PC-3 (cell line): ENCODE measurements at regions not wholly inside any gene's neighbourhood (a gene's known extent, or its start where the extent isn't known, plus 50 kb on each side); places are given as distances from the start of the nearest gene placed in this dataset.

Experiments
- ATAC-seq: fragments of 200-7000 bp; cut with Tn5 transposase; 2 replicates; pipeline ENCODE4 v1.9.1; 2020; ENCODE audit warnings: mild to moderate bottlenecking, moderate library complexity
- BruUV-seq: library from RNA; stranded (reverse); fragments of 400-500 nt; replicated peaks from 2 replicates; lab custom pipeline; 2021; lab: Mats Ljungman, UMichigan
- CTCF ChIA-PET: fragments of 300-600 bp; sonication (Branson Sonifier 250); formaldehyde crosslinking; loops from one replicate; lab custom pipeline; 2022; ENCODE audit warnings: antibody characterized with exemption; lab: Charles Lee
- POLR2A ChIA-PET: fragments of 300-600 bp; sonication (Branson Sonifier 250); formaldehyde crosslinking; loops from one replicate; lab custom pipeline; 2022; ENCODE audit warnings: antibody characterized with exemption; ENCODE audit not compliant: unreplicated experiment; lab: Charles Lee
- DNase-seq: peaks from one replicate; pipeline ENCODE4 v3.0.0-alpha.2; 2015
- H2AFZ ChIP-seq: fragments of 300-600 bp; sonication (generic); 2 replicates; pipeline ENCODE4 v1.6.0; 2016; ENCODE audit warnings: antibody characterized with exemption, low read length
- H3F3A ChIP-seq: fragments of 300-600 bp; sonication (generic); one replicate; pipeline ENCODE4 v1.6.0; 2017; ENCODE audit warnings: antibody characterized with exemption, low read length, control low read depth, mild to moderate bottlenecking; ENCODE audit not compliant: unreplicated experiment
- H3K27ac ChIP-seq: fragments of 300-600 bp; sonication (generic); 2 replicates; pipeline ENCODE4 v1.5.1; 2016; ENCODE audit warnings: mild to moderate bottlenecking, low read length
- H3K27me3 ChIP-seq: fragments of 300-600 bp; sonication (generic); 2 replicates; pipeline ENCODE4 v1.6.1; 2016; ENCODE audit warnings: low read length, mixed read lengths
- H3K36me3 ChIP-seq: fragments of 300-600 bp; sonication (generic); 2 replicates; pipeline ENCODE4 v1.6.1; 2016; ENCODE audit warnings: low read depth, mixed run types, low read length, mixed read lengths
- H3K4me1 ChIP-seq: fragments of 300-600 bp; sonication (generic); 2 replicates; pipeline ENCODE4 v1.5.1; 2016; ENCODE audit warnings: low read length; ENCODE audit not compliant: insufficient read depth
- H3K4me2 ChIP-seq: fragments of 300-600 bp; sonication (generic); 2 replicates; pipeline ENCODE4 v1.6.0; 2016; ENCODE audit warnings: low read length
- H3K4me3 ChIP-seq: fragments of 300-600 bp; sonication (generic); 2 replicates; pipeline ENCODE4 v1.5.1; 2016; ENCODE audit warnings: mild to moderate bottlenecking, low read length, mixed read lengths
- H3K79me2 ChIP-seq: fragments of 300-600 bp; sonication (generic); 2 replicates; pipeline ENCODE4 v1.6.1; 2017; ENCODE audit warnings: low read length, mixed read lengths
- H3K9ac ChIP-seq: fragments of 300-600 bp; sonication (generic); 2 replicates; pipeline ENCODE4 v1.6.0; 2016; ENCODE audit warnings: mild to moderate bottlenecking, low read length
- H3K9me2 ChIP-seq: fragments of 300-600 bp; sonication (generic); replicated peaks from 2 replicates; pipeline ENCODE4 v1.6.1; 2016; ENCODE audit warnings: mixed run types, low read length, mixed read lengths
- H3K9me3 ChIP-seq: fragments of 300-600 bp; sonication (generic); 2 replicates; pipeline ENCODE4 v1.6.1; 2016; ENCODE audit warnings: low read length, mixed read lengths
- H4K20me1 ChIP-seq: fragments of 300-600 bp; sonication (generic); 2 replicates; pipeline ENCODE4 v1.6.1; 2016; ENCODE audit warnings: low read length, mixed read lengths
- CTCF ChIP-seq: fragments of 300-600 bp; sonication (generic); conservative IDR thresholded peaks from 2 replicates; pipeline ENCODE4 v1.5.1; 2017; ENCODE audit warnings: antibody characterized with exemption, low read depth, mild to moderate bottlenecking, low read length
- EZH2 ChIP-seq: fragments of 300-600 bp; sonication (generic); IDR thresholded peaks from one replicate; pipeline ENCODE4 v1.6.1; 2017; ENCODE audit warnings: antibody characterized with exemption, mild to moderate bottlenecking, low read length; ENCODE audit not compliant: unreplicated experiment
- EZH2phosphoT487 ChIP-seq: fragments of 300-600 bp; sonication (generic); IDR thresholded peaks from 2 replicates; pipeline ENCODE4 v1.6.1; 2018; ENCODE audit warnings: mild to moderate bottlenecking, antibody characterized with exemption, low read length, borderline replicate concordance
- intact Hi-C: fragments of 100-400 bp; cut with micrococcal nuclease; formaldehyde crosslinking; loops from 2 replicates; pipeline ENCODE4 v1.9.0; 2023

DNA sequence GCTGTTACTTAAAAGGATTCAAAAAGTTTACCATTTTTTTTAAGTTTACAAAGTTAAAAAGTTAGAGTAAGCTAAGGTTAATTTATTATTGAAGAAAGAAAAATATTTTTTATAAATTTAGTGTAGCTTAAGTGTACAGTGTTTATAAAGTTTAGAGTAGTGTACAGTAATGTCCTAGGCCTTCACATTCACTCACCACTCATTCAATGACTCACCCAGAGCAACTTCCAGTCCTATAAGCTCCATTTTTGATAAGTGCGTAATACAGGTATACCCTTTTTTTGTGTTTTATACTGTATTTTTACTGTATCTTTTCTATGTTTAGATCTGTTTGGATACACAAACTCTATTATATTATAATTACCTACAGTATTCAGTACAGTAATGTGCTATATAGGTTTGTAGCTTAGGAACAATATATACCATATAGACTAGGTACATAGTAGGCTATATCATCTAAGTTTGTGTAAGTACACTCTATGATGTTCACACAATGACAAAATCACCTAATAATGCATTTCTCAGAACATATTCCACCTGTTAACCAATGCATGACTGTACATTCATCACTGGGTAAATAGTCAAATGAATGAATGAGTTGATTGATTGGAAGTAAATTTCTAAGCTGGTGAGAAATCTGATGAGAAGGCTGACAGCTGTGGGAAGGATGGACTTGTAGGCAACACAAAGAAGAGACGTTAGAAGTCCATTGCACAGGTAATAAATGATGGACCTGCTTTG is 95.2 kb upstream of the CDIN1 start:
- H3K4me2 ChIP-seq, result 0 out of 2 replicates have a peak overlapping the region, but pooled peaks have one; percentile 10
- no peaks in the 10 kb centered on the region for H4K20me1 ChIP-seq
- DNase-seq (peak; percentile 72), ATAC-seq (peak; percentile 73)
- H3K9ac ChIP-seq, result no peak overlapping the region
- H3K4me3 ChIP-seq, result no peak overlapping the region
- POLR2A ChIA-PET, result no interaction called here
- peaks cover 17% of the 10 kb centered on the region for H3K4me1 ChIP-seq
- intact Hi-C loops, result no loop called here
- BruUV-seq, result no TSS peak
- no peaks in the 10 kb centered on the region for H3K79me2 ChIP-seq
- H3K27me3 ChIP-seq, result no peaks in the 10 kb centered on the region
- H3K36me3 ChIP-seq, result no peaks in the 10 kb centered on the region
- no peak overlapping the region for H2AFZ ChIP-seq
- no peaks in the 10 kb centered on the region for H3F3A ChIP-seq
- H3K9me2 ChIP-seq, result no peaks in the 10 kb centered on the region
- H3K27ac ChIP-seq, result peak overlapping the region; percentile 57
- no peak for TF ChIP-seq CTCF
- TF ChIP-seq EZH2, result no peak
- TF ChIP-seq EZH2phosphoT487, result no peak
- no peaks in the 10 kb centered on the region for H3K9me3 ChIP-seq
- CTCF ChIA-PET, result interaction anchor here (0.7 kb wide), 1 partner anchor 487 kb away, joined by 3 read pairs; no protein-coding TSS in a partner anchor

DNA sequence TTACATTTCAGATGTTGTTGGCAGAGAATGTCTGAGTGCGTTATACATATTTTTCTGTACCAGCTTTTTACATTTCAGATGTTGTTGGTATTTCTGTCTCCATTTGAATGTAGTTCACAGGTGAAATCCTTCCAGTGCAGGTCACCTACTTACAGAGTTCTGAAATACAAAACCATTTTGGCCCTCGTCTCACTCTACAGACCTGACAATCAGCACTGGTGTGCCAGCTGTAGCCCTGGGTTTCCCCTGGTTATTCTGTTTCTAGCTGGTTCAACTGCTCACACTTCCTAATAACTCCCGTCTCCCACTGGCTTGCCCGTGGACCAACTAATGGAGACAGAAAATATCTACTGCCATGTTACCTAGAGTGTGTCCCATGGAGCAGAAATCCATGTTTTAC is 87.5 kb upstream of the CDIN1 start:
- Histone ChIP-seq H3K9ac (no peak overlapping the region), H3K4me2 (no peak overlapping the region), H3K36me3 (no peaks in the 10 kb centered on the region), H2AFZ (no peak overlapping the region), H3K27ac (no peak overlapping the region), H3K9me2 (no peaks in the 10 kb centered on the region), H3K79me2 (no peaks in the 10 kb centered on the region), H3K4me1 (0 out of 2 replicates have a peak, but pooled peaks cover 4% of the 10 kb centered on the region), H3K9me3 (no peaks in the 10 kb centered on the region), H3K27me3 (no peaks in the 10 kb centered on the region), H3F3A (no peaks in the 10 kb centered on the region), H4K20me1 (no peaks in the 10 kb centered on the region), H3K4me3 (no peak overlapping the region)
- ATAC-seq, result no peak
- no peak for TF ChIP-seq CTCF
- no peak for TF ChIP-seq EZH2
- TF ChIP-seq EZH2phosphoT487, result no peak
- POLR2A ChIA-PET, result no interaction called here
- BruUV-seq, result no TSS peak
- CTCF ChIA-PET, result no interaction called here
- no peak for DNase-seq
- intact Hi-C loops, result no loop called here

DNA sequence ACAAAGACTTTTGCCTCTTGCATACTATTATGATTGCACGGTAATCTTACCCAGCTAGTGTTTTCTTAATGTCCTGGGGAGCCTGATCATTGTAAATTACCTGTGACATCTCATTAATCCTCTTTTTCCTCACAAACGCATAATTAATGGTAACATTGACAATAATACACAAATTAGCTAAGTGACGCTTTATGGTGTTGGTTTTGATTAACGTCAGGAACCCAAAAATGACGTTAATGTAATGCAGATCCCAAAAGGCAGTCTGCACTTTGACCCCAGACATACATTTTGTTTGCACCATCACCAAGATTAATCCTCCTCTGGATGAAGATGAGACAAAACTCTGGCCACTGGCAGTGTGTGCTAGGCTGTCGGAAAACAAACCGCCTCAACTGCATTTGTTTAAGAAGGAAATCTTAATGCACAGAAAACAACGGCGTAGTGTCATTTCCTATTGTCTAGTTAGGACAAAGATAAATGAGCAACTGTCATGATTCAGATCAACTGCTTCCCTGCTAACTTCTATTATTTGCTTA is 83.9 kb upstream of the CDIN1 start:
- ChIA-PET CTCF (no interaction called here), POLR2A (no interaction called here)
- Histone ChIP-seq H3K4me3 (no peak overlapping the region), H3K4me1 (peaks cover 32% of the 10 kb centered on the region), H2AFZ (no peak overlapping the region), H3K9me3 (no peaks in the 10 kb centered on the region), H3K4me2 (no peak overlapping the region), H3F3A (no peaks in the 10 kb centered on the region), H3K27ac (no peak overlapping the region), H3K27me3 (no peaks in the 10 kb centered on the region), H3K79me2 (no peaks in the 10 kb centered on the region), H4K20me1 (no peaks in the 10 kb centered on the region), H3K36me3 (no peaks in the 10 kb centered on the region), H3K9me2 (no peaks in the 10 kb centered on the region), H3K9ac (no peak overlapping the region)
- no TSS peak for BruUV-seq
- DNase-seq (no peak), ATAC-seq (no peak)
- intact Hi-C loops, result loop anchor here (5.0 kb wide), 5 partner anchors 123 to 743 kb away; no protein-coding TSS in a partner anchor
- TF ChIP-seq CTCF (no peak), EZH2 (no peak), EZH2phosphoT487 (no peak)
